K562 (cell line): ENCODE measurements at regions not wholly inside any gene's neighbourhood (a gene's known extent, or its start where the extent isn't known, plus 50 kb on each side); places are given as distances from the start of the nearest gene placed in this dataset.
"Not testable (repeated sequence)": the region's sequence is repeated elsewhere in the genome, so short reads cannot be mapped to it uniquely, and the experiment has no call there.

Experiments
- ATAC-seq: fragments of 200-7000 bp; cut with Tn5 transposase; 3 replicates; pipeline ENCODE4 v1.9.1; 2020; ENCODE audit warnings: moderate library complexity
- BruUV-seq: library from RNA; stranded (reverse); fragments of 400-500 nt; replicated peaks from 2 replicates; lab custom pipeline; 2021; lab: Mats Ljungman, UMichigan
- CTCF ChIA-PET: fragments of 300-600 bp; formaldehyde crosslinking; extraction: SDS; loops from one replicate; lab custom pipeline; 2021; ENCODE audit warnings: low intra/inter-chr PET ratio; lab: Yijun Ruan, JAX
- POLR2A ChIA-PET: fragments of 300-600, 350-650 bp; sonication (Branson Sonifier 250); formaldehyde crosslinking; extraction: SDS; loops from one replicate; lab custom pipeline; 2021; ENCODE audit warnings: antibody characterized with exemption, inconsistent platforms; lab: Yijun Ruan, JAX
- DNase-seq, 4 experiments: peaks; one replicate each; pipeline versions ENCODE4 v3.0.0 to v3.0.0-alpha.2; 2011 to 2018; ENCODE audit warnings: low spot score in 3 of 4, mixed read lengths in 3 of 4; ENCODE audit errors: extremely low read depth in 1 of 4
- FAIRE-seq: peaks from 2 replicates; lab custom pipeline; 2011; peaks lifted over from hg19 to GRCh38; lab: Jason Lieb, UNC
- H2AFZ ChIP-seq: 2 replicates; pipeline ENCODE4 v1.6.0; 2011; ENCODE audit warnings: low read depth, low read length, control low read depth, inconsistent platforms
- H3K27ac ChIP-seq: fragments of 200-600 bp; 3 replicates; pipeline ENCODE4 v1.8.0; 2011; ENCODE audit warnings: low read depth, mild to moderate bottlenecking, control low read depth, inconsistent platforms, low read length, moderate library complexity, mixed read lengths; ENCODE audit errors: extremely low read depth
- H3K27me3 ChIP-seq, 2 experiments: fragments of 300-600 bp in 1 of 2; 2 replicates in 1 of 2; 3 replicates in 1 of 2; pipeline versions ENCODE4 v1.6.0 to v1.8.0; 2011; ENCODE audit warnings: inconsistent platforms in 2 of 2, low read length in 2 of 2, mild to moderate bottlenecking in 1 of 2, mixed read lengths in 1 of 2, moderate library complexity in 1 of 2; ENCODE audit not compliant: control insufficient read depth in 2 of 2, insufficient read depth in 2 of 2
- H3K36me3 ChIP-seq: fragments of 300-600 bp; 3 replicates; pipeline ENCODE4 v1.8.0; 2011; ENCODE audit warnings: mild to moderate bottlenecking, low read length, inconsistent platforms; ENCODE audit not compliant: control insufficient read depth, insufficient read depth
- H3K4me1 ChIP-seq, 2 experiments: fragments of 200-600 bp in 1 of 2; replicated peaks in 1 of 2; 2 replicates in 1 of 2; 3 replicates in 1 of 2; pipeline versions ENCODE4 v1.5.1 to v1.8.0; 2011; ENCODE audit warnings: inconsistent platforms in 2 of 2, low read length in 2 of 2, mild to moderate bottlenecking in 1 of 2, mixed read lengths in 1 of 2, moderate library complexity in 1 of 2; ENCODE audit not compliant: control insufficient read depth in 2 of 2, insufficient read depth in 2 of 2
- H3K4me2 ChIP-seq: 2 replicates; pipeline ENCODE4 v1.6.1; 2011; ENCODE audit warnings: low read length, control low read depth, inconsistent platforms, mixed read lengths; ENCODE audit not compliant: insufficient read depth
- H3K4me3 ChIP-seq: fragments of 200-600 bp; sonication (generic), shearing (Covaris generic); 2 replicates; pipeline ENCODE4 v1.5.1; 2016; ENCODE audit warnings: control low read depth, inconsistent platforms
- H3K79me2 ChIP-seq: fragments of 200-600 bp; 3 replicates; pipeline ENCODE4 v1.8.0; 2011; ENCODE audit warnings: low read length, inconsistent platforms; ENCODE audit not compliant: control insufficient read depth, insufficient read depth
- H3K9ac ChIP-seq, 2 experiments: 2 replicates each; pipeline versions ENCODE4 v1.6.0 to v1.6.1; 2011; ENCODE audit warnings: low read depth in 2 of 2, low read length in 2 of 2, control low read depth in 1 of 2, inconsistent platforms in 1 of 2, mild to moderate bottlenecking in 1 of 2, mixed read lengths in 1 of 2; ENCODE audit not compliant: insufficient read depth in 1 of 2
- H3K9me1 ChIP-seq: one replicate; pipeline ENCODE4 v1.6.0; 2011; ENCODE audit warnings: inconsistent platforms, mild to moderate bottlenecking, low read length, moderate library complexity; ENCODE audit not compliant: control insufficient read depth, insufficient read depth
- H3K9me3 ChIP-seq: replicated peaks from 2 replicates; pipeline ENCODE4 v1.5.1; 2011; ENCODE audit warnings: low read depth, low read length, inconsistent platforms; ENCODE audit not compliant: control insufficient read depth, insufficient read depth
- H4K20me1 ChIP-seq: replicated peaks from 2 replicates; pipeline ENCODE4 v1.6.1; 2011; ENCODE audit warnings: low read length, inconsistent platforms, mixed read lengths; ENCODE audit not compliant: control insufficient read depth, insufficient read depth
- CCNT2 ChIP-seq: IDR thresholded peaks from 2 replicates; pipeline ENCODE4 v1.6.1; 2011; ENCODE audit warnings: borderline replicate concordance, low read depth, mild to moderate bottlenecking, moderate library complexity, mixed read lengths, low read length; ENCODE audit not compliant: insufficient read length; ENCODE audit errors: extremely low read depth
- E2F5 ChIP-seq: sonication (generic); formaldehyde crosslinking; IDR thresholded peaks from 2 replicates; pipeline ENCODE4 v1.8.0; 2022; ENCODE audit warnings: mild to moderate bottlenecking, missing genetic modification reagents
- ZNF165 ChIP-seq: fragments of 250-450 bp; sonication (Bioruptor Pico); IDR thresholded peaks from 2 replicates; pipeline ENCODE4 v1.4.0; 2020; ENCODE audit warnings: borderline replicate concordance
- WGBS: fragments of 100-300 bp; shearing (Covaris generic); methylation state at CpG from one replicate; pipeline ENCODE4 v1.1.6; 2016; ENCODE audit warnings: low coverage, mixed read lengths; ENCODE audit not compliant: insufficient coverage; ENCODE audit errors: missing lambda C conversion rate; 5-methylcytosine and 5-hydroxymethylcytosine counted together
- in situ Hi-C: fragments of 300-500 bp; cut with MboI; formaldehyde crosslinking; loops from 4 replicates; pipeline ENCODE4 v1.15.0; 2018; ENCODE audit warnings: inconsistent platforms, mixed read lengths
- intact Hi-C: fragments of 100-400 bp; cut with micrococcal nuclease; formaldehyde crosslinking; loops from 2 replicates; pipeline ENCODE4 v1.14.2; 2022
- TF ChIP-seq, protein P1 (sequence below): fragments of 450-650 bp; formaldehyde crosslinking; IDR thresholded peaks from 2 replicates; pipeline ENCODE4 v1.4.0; 2020; ENCODE audit warnings: mild to moderate bottlenecking, moderate library complexity

GRCh38 chr11:37264060-37264459 is 666.0 kb upstream of the RAG2 start (continued):
- no peak for TF ChIP-seq E2F5 (CRISPR knock-in tag)

- H3K4me1 ChIP-seq, H3K79me2 ChIP-seq, H3K9me3 ChIP-seq, intact Hi-C loops, DNase-seq, POLR2A ChIA-PET, CTCF ChIA-PET, BruUV-seq, H3K27ac ChIP-seq, H2AFZ ChIP-seq, H3K27me3 ChIP-seq, H3K4me2 ChIP-seq, in situ Hi-C loops, H4K20me1 ChIP-seq, ATAC-seq, H3K9me1 ChIP-seq, FAIRE-seq, H3K9ac ChIP-seq, H3K4me3 ChIP-seq, H3K36me3 ChIP-seq: not testable (repeated sequence)
- WGBS: 18% methylated on average over 9 of the region's 9 CpGs
Measured at GRCh38 chr11:37263467-37263866, 665.4 kb upstream of the RAG2 start.

DNA sequence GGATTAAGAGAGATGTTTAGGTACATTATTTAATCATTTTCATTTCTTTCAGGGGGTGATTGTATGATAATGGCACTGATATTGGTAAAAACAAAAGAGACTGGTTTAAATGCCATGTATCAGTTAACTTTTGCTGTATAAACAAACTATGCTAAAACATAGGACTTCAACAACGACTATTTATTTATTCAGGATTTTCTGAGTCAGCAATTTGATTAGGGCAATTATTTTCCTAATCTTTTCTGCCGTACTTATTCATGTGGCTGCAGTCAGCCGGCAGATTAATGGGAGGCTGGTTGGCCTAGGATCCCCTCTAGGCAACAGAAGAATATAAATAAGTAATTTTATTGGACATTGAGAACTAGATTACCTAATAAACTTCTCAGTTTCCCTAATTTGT is 661.7 kb upstream of the RAG2 start:
- Histone ChIP-seq H3K79me2 (no peaks in the 10 kb centered on the region), H4K20me1 (no peaks in the 10 kb centered on the region), H3K9me3 (no peaks in the 10 kb centered on the region; the same call in 1 of the 2 replicates), H3K36me3 (no peaks in the 10 kb centered on the region), H3K4me1 (no peaks in the 10 kb centered on the region), H3K9ac (no peak overlapping the region), H3K4me2 (no peak overlapping the region), H3K9me1 (no peaks in the 10 kb centered on the region), H3K27ac (no peak overlapping the region), H2AFZ (no peak overlapping the region), H3K4me3 (no peak overlapping the region), H3K27me3 (no peaks in the 10 kb centered on the region)
- in situ Hi-C loops (no loop called here), intact Hi-C loops (no loop called here)
- FAIRE-seq: no peak
- ChIA-PET POLR2A (no interaction called here), CTCF (no interaction called here)
- DNase-seq: no peak
- 2% methylated on average over 3 of the region's 3 CpGs for WGBS
- ATAC-seq: no peak
- no TSS peak for BruUV-seq
- TF ChIP-seq CCNT2 (no peak), ZNF165 (CRISPR knock-in tag) (no peak)
- TF ChIP-seq, protein P1, sequence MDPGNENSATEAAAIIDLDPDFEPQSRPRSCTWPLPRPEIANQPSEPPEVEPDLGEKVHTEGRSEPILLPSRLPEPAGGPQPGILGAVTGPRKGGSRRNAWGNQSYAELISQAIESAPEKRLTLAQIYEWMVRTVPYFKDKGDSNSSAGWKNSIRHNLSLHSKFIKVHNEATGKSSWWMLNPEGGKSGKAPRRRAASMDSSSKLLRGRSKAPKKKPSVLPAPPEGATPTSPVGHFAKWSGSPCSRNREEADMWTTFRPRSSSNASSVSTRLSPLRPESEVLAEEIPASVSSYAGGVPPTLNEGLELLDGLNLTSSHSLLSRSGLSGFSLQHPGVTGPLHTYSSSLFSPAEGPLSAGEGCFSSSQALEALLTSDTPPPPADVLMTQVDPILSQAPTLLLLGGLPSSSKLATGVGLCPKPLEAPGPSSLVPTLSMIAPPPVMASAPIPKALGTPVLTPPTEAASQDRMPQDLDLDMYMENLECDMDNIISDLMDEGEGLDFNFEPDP: no peak
